NCI-H1105 treated with DMSO at 0.1 percent for 48 hours (cell line): ENCODE measurements at regions not wholly inside any gene's neighbourhood (a gene's known extent, or its start where the extent isn't known, plus 50 kb on each side); places are given as distances from the start of the nearest gene placed in this dataset.
"Not testable (repeated sequence)": the region's sequence is repeated elsewhere in the genome, so short reads cannot be mapped to it uniquely, and the experiment has no call there.

Experiments used
- DNase-seq: peaks from one replicate; lab custom pipeline; 2025; lab: John Stamatoyannopoulos, UW

GRCh38 chr6:43884652-43885022 lies 114.6 kb downstream of the VEGFA start:
- DNase-seq, result no peak

- no peak for DNase-seq
Observed at GRCh38 chr6:43883847-43884651, 114.0 kb downstream of the VEGFA start.

- not testable (repeated sequence) for DNase-seq
Observed at GRCh38 chr6:43882690-43883448, 112.9 kb downstream of the VEGFA start.

- no peak for DNase-seq
Observed at GRCh38 chr6:43880236-43881137, 110.5 kb downstream of the VEGFA start.

GRCh38 chr6:43879722-43880121 lies 109.7 kb downstream of the VEGFA start:
- DNase-seq, result no peak

- no peak for DNase-seq
Observed at GRCh38 chr6:43878823-43879495, 108.9 kb downstream of the VEGFA start.

- no peak for DNase-seq
Observed at GRCh38 chr6:43878127-43878634, 108.2 kb downstream of the VEGFA start.

GRCh38 chr6:43877463-43878126 lies 107.6 kb downstream of the VEGFA start:
- DNase-seq, result no peak

GRCh38 chr6:43877036-43877435 lies 107.0 kb downstream of the VEGFA start:
- DNase-seq, result no peak

- DNase-seq, result no peak
Observed at GRCh38 chr6:43876602-43877001, 106.6 kb downstream of the VEGFA start.

GRCh38 chr6:43875849-43876572 lies 106.0 kb downstream of the VEGFA start:
- no peak for DNase-seq

GRCh38 chr6:43874814-43875590 lies 105.0 kb downstream of the VEGFA start:
- no peak for DNase-seq

GRCh38 chr6:43873806-43874714 lies 104.0 kb downstream of the VEGFA start:
- peak; percentile 30 for DNase-seq

- no peak for DNase-seq
Observed at GRCh38 chr6:43871933-43872332, 101.9 kb downstream of the VEGFA start.

- no peak for DNase-seq
Observed at GRCh38 chr6:43871284-43871683, 101.3 kb downstream of the VEGFA start.

GRCh38 chr6:43870660-43871061 lies 100.7 kb downstream of the VEGFA start:
- DNase-seq, result no peak

- DNase-seq, result no peak
Observed at GRCh38 chr6:43869792-43870659, 100.0 kb downstream of the VEGFA start.
